ENCODE measurements at regions not wholly inside any gene's neighbourhood (a gene's known extent, or its start where the extent isn't known, plus 50 kb on each side); places are given as distances from the start of the nearest gene placed in this dataset.

DNA sequence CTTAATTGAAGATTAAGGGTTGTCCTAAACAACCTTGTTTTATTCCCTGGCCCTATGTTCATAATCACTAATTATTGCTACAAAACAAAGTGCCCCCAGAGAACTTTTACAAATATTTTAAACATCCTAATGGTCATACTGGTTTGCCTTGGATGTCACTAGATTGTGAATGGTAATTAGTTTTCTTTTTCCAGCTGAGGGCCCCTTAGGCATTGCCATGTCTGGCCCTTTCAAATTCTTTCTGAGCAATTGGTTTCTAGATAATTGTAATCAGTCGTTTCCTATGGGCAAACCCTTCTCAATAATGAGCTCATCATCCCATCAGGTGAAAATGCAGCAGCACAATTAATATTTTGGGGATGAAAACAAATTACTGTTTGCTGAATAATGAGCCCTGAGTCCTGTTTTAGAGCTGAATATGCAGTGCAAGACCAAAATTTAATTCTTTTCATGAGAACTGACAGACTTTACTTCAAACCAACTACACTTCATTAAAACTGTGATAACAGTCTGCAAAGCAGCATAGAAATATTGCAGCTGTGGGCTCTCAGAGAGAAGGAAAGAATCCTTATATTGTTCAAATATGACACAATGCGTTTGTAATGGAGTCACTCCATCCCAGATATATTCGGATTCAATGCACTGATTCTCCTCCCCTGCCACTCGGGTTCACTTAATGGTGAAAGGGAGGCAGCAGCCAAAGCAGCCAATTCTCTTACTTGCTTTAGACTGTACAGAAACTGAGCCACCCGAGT, 67.7 kb upstream of the ARHGAP5 start:
- Histone ChIP-seq H3K27ac (ENCODE audit: insufficient read depth, low read length) (no peak overlapping the region), H3K4me2 (ENCODE audit: low read depth, low read length) (no peak overlapping the region), H2BK5ac (ENCODE audit: low read depth, low read length, poor library complexity, severe bottlenecking) (no peak overlapping the region), H4K8ac (ENCODE audit: low read depth in 2 of 2, low read length in 2 of 2) (no peak overlapping the region), H3K9me1 (ENCODE audit: insufficient read depth, low read length) (no peaks in the 10 kb centered on the region), H3K27me3 (ENCODE audit: control insufficient read depth, insufficient read depth, low read length) (no peaks in the 10 kb centered on the region), H2BK20ac (ENCODE audit: low read depth, low read length) (no peak overlapping the region), H4K91ac (ENCODE audit: insufficient read depth, low read depth, low read length) (no peak overlapping the region), H3K4me3 (ENCODE audit: insufficient read depth, low read depth, low read length) (no peak overlapping the region), H2AFZ (replicated peaks; ENCODE audit: low read length, poor library complexity) (no peak overlapping the region), H3K9ac (ENCODE audit: low read depth, low read length) (no peak overlapping the region), H4K5ac (ENCODE audit: low read depth, low read length) (no peak overlapping the region), H3K14ac (replicated peaks; ENCODE audit: low read depth, low read length) (no peak overlapping the region), H3K56ac (ENCODE audit: extremely low read depth, insufficient read depth, low read length) (no peak overlapping the region), H3K18ac (ENCODE audit: low read depth, low read length) (no peak overlapping the region), H2BK120ac (ENCODE audit: low read depth, low read length) (no peak overlapping the region), H2AK5ac (ENCODE audit: low read depth, low read length) (no peak overlapping the region; the same call in 1 of the 2 replicates), H4K20me1 (ENCODE audit: insufficient read depth, low read length) (no peaks in the 10 kb centered on the region), H3K4ac (ENCODE audit: low read depth, low read length) (no peak overlapping the region), H3K36me3 (ENCODE audit: control insufficient read depth, insufficient read depth, low read length) (no peaks in the 10 kb centered on the region), H2AK9ac (replicated peaks; ENCODE audit: low read depth, low read length, poor library complexity) (no peak overlapping the region), H3K23ac (ENCODE audit: low read depth, low read length) (no peak overlapping the region), H3K79me1 (ENCODE audit: low read depth in 1 of 2, low read length in 2 of 2) (no peaks in the 10 kb centered on the region), H3K4me1 (ENCODE audit: control insufficient read depth, insufficient read depth, low read length) (peaks cover 2% of the 10 kb centered on the region; the same call in 1 of the 2 replicates), H3K9me3 (ENCODE audit: control insufficient read depth, insufficient read depth, low read length) (no peaks in the 10 kb centered on the region), H2BK15ac (ENCODE audit: low read depth, low read length) (no peak overlapping the region)
- intact Hi-C loops (cut with micrococcal nuclease) (no loop called here), dilution Hi-C loops (cut with HindIII; ENCODE audit: low sequenced_read_pairs, unreplicated experiment) (no loop called here), in situ Hi-C loops (cut with MboI; ENCODE audit: low sequenced_read_pairs) (no loop called here)
- BruUV-seq (replicated peaks) = no TSS peak
- WGBS, 2 experiments (ENCODE audit: extremely low coverage in 2 of 2, insufficient read length in 1 of 2) = no CpG with 5 or more reads among the region's 5 CpGs
- no peak for ATAC-seq (ENCODE audit: low read depth)
- POLR2A ChIA-PET (ENCODE audit: unreplicated experiment) = no interaction called here
- TF ChIP-seq, protein P1, sequence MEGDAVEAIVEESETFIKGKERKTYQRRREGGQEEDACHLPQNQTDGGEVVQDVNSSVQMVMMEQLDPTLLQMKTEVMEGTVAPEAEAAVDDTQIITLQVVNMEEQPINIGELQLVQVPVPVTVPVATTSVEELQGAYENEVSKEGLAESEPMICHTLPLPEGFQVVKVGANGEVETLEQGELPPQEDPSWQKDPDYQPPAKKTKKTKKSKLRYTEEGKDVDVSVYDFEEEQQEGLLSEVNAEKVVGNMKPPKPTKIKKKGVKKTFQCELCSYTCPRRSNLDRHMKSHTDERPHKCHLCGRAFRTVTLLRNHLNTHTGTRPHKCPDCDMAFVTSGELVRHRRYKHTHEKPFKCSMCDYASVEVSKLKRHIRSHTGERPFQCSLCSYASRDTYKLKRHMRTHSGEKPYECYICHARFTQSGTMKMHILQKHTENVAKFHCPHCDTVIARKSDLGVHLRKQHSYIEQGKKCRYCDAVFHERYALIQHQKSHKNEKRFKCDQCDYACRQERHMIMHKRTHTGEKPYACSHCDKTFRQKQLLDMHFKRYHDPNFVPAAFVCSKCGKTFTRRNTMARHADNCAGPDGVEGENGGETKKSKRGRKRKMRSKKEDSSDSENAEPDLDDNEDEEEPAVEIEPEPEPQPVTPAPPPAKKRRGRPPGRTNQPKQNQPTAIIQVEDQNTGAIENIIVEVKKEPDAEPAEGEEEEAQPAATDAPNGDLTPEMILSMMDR (conservative IDR thresholded peaks at IDR 0.05; ENCODE audit: low read depth, low read length) = no peak
- TF ChIP-seq MAZ (IDR thresholded peaks at IDR 0.05; ENCODE audit: borderline replicate concordance, low read depth, low read length) (no peak), CHD1 (IDR thresholded peaks at IDR 0.05; ENCODE audit: low read depth, low read length) (no peak), RAD21 (IDR thresholded peaks at IDR 0.05; ENCODE audit: low read length) (no peak), MXI1 (IDR thresholded peaks at IDR 0.05; ENCODE audit: borderline replicate concordance, low read depth, low read length) (no peak), POLR2A (IDR thresholded peaks at IDR 0.05; ENCODE audit: low read depth, low read length) (no peak), BHLHE40 (IDR thresholded peaks at IDR 0.05; ENCODE audit: low read depth, low read length) (no peak), RCOR1 (IDR thresholded peaks at IDR 0.05; ENCODE audit: insufficient replicate concordance, low read length) (no peak), MAFK (IDR thresholded peaks at IDR 0.05; ENCODE audit: low read depth, low read length) (no peak), SMC3 (IDR thresholded peaks at IDR 0.05; ENCODE audit: low read depth, low read length) (no peak), RFX5 (IDR thresholded peaks at IDR 0.05; ENCODE audit: low read depth, low read length) (no peak)
- TF ChIP-seq, protein P2, sequence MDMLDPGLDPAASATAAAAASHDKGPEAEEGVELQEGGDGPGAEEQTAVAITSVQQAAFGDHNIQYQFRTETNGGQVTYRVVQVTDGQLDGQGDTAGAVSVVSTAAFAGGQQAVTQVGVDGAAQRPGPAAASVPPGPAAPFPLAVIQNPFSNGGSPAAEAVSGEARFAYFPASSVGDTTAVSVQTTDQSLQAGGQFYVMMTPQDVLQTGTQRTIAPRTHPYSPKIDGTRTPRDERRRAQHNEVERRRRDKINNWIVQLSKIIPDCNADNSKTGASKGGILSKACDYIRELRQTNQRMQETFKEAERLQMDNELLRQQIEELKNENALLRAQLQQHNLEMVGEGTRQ (IDR thresholded peaks at IDR 0.05; ENCODE audit: low read depth, low read length) = no peak
- no peak for DNase-seq
- CTCF ChIA-PET = no interaction called here
